ENCODE measurements at regions not wholly inside any gene's neighbourhood (a gene's known extent, or its start where the extent isn't known, plus 50 kb on each side); places are given as distances from the start of the nearest gene placed in this dataset.
A peak's percentile ranks its signal among the peaks of the same experiment; 100 is the strongest.

DNA sequence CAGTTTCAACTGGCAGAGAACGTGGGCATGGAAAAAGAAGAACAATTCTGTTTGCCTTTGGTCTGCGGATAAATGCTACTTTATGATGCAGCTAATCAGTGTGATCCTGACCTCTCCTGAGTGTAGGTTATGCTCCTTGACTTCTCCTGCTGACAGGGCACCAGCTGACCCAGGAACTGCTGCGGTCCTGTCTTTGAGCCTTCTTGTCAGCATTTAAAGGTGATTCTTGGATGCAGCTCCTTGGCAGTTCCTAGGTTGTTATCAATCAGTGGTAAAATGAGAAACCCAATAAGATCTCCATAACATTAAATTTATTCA is 150.3 kb upstream of the FGF10 start:
- intact Hi-C loops (cut with micrococcal nuclease; ENCODE audit: unreplicated experiment) (no loop called here), in situ Hi-C loops (cut with HindIII; ENCODE audit: low pct_unique_long_range_greater_than_20kb, low sequenced_read_pairs) (no loop called here)
- Histone ChIP-seq H3K27ac (ENCODE audit: low read length) (no peak overlapping the region), H3K36me3 (ENCODE audit: control insufficient read depth, insufficient read depth, low read length) (no peaks in the 10 kb centered on the region), H3K27me3 (ENCODE audit: control insufficient read depth, insufficient read depth, low read length) (no peaks in the 10 kb centered on the region), H3K4me3 (ENCODE audit: low read depth in 2 of 2, low read length in 2 of 2) (no peak overlapping the region), H3K9me3 (ENCODE audit: control insufficient read depth, insufficient read depth, low read depth, low read length) (no peaks in the 10 kb centered on the region), H3K4me1 (ENCODE audit: control insufficient read depth, insufficient read depth, low read length) (no peaks in the 10 kb centered on the region)
- ATAC-seq = no peak
- DNase-seq (ENCODE audit: low read depth, low spot score) = no peak
- ChIA-PET POLR2A (no interaction called here), CTCF (no interaction called here)
- TF ChIP-seq, protein P1, sequence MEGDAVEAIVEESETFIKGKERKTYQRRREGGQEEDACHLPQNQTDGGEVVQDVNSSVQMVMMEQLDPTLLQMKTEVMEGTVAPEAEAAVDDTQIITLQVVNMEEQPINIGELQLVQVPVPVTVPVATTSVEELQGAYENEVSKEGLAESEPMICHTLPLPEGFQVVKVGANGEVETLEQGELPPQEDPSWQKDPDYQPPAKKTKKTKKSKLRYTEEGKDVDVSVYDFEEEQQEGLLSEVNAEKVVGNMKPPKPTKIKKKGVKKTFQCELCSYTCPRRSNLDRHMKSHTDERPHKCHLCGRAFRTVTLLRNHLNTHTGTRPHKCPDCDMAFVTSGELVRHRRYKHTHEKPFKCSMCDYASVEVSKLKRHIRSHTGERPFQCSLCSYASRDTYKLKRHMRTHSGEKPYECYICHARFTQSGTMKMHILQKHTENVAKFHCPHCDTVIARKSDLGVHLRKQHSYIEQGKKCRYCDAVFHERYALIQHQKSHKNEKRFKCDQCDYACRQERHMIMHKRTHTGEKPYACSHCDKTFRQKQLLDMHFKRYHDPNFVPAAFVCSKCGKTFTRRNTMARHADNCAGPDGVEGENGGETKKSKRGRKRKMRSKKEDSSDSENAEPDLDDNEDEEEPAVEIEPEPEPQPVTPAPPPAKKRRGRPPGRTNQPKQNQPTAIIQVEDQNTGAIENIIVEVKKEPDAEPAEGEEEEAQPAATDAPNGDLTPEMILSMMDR (IDR thresholded peaks at IDR 0.05) = no peak
- TF ChIP-seq, protein P2, sequence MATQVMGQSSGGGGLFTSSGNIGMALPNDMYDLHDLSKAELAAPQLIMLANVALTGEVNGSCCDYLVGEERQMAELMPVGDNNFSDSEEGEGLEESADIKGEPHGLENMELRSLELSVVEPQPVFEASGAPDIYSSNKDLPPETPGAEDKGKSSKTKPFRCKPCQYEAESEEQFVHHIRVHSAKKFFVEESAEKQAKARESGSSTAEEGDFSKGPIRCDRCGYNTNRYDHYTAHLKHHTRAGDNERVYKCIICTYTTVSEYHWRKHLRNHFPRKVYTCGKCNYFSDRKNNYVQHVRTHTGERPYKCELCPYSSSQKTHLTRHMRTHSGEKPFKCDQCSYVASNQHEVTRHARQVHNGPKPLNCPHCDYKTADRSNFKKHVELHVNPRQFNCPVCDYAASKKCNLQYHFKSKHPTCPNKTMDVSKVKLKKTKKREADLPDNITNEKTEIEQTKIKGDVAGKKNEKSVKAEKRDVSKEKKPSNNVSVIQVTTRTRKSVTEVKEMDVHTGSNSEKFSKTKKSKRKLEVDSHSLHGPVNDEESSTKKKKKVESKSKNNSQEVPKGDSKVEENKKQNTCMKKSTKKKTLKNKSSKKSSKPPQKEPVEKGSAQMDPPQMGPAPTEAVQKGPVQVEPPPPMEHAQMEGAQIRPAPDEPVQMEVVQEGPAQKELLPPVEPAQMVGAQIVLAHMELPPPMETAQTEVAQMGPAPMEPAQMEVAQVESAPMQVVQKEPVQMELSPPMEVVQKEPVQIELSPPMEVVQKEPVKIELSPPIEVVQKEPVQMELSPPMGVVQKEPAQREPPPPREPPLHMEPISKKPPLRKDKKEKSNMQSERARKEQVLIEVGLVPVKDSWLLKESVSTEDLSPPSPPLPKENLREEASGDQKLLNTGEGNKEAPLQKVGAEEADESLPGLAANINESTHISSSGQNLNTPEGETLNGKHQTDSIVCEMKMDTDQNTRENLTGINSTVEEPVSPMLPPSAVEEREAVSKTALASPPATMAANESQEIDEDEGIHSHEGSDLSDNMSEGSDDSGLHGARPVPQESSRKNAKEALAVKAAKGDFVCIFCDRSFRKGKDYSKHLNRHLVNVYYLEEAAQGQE (IDR thresholded peaks at IDR 0.05; ENCODE audit: insufficient read depth in 1 of 2, low read depth in 2 of 2, low read length in 1 of 2) = no peak
- no TSS peak for BruUV-seq (replicated peaks)

DNA sequence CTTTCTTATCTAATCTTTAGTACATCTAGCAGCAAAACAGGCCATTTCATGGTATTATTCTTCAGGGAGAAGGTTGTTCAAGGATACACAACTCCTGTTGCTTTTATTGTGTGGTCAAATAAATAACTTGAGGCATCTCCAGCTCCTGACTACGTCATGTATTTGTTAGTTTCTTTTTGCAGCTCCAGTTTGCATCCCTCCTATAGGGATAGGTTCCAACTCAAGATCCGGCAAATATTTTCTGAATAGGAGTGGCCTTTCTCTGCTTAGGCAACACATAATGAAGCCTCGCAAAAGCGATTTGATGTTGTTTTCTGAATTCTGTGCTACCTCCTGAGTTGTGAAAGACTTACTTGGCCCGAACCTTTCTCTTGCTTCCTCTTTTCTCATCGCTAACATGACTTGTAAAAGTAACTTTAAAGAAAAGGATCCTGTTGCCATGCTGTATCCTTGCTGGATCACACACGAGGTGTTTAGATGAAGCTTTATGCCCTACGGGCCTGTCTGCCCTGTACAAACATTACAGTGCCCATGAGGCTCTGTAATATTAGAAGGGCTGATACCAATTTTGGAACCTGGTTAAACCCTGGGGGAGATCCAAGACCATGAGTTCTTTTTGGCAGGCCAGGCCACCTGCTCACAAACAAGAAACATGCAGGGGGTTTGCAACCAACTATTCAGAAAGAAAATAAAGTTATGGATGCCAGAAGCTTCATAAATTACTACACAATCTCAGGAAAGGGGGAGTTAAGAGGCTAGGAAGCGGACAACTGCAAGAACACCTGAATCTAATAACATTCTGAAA is 149.8 kb upstream of the FGF10 start:
- TF ChIP-seq SIN3A (IDR thresholded peaks at IDR 0.05; ENCODE audit: borderline replicate concordance, insufficient read depth, low read depth, low read length) = no peak
- TF ChIP-seq TCF7L2 (IDR thresholded peaks at IDR 0.05; ENCODE audit: low read depth, low read length) = no peak
- TF ChIP-seq POLR2AphosphoS5 (IDR thresholded peaks at IDR 0.05; ENCODE audit: low read depth, low read length) = no peak
- BruUV-seq (replicated peaks) = no TSS peak
- in situ Hi-C loops (cut with HindIII; ENCODE audit: low pct_unique_long_range_greater_than_20kb, low sequenced_read_pairs) = no loop called here
- Histone ChIP-seq H3K27ac (ENCODE audit: low read length) (no peak overlapping the region), H3K9me3 (ENCODE audit: control insufficient read depth, insufficient read depth, low read depth, low read length) (no peaks in the 10 kb centered on the region), H3K27me3 (ENCODE audit: control insufficient read depth, insufficient read depth, low read length) (no peaks in the 10 kb centered on the region), H3K4me3 (ENCODE audit: low read depth in 2 of 2, low read length in 2 of 2) (no peak overlapping the region), H3K36me3 (ENCODE audit: control insufficient read depth, insufficient read depth, low read length) (no peaks in the 10 kb centered on the region), H3K4me1 (ENCODE audit: control insufficient read depth, insufficient read depth, low read length) (no peaks in the 10 kb centered on the region)
- ATAC-seq (no peak), DNase-seq (ENCODE audit: low read depth, low spot score) (no peak)
- intact Hi-C loops (cut with micrococcal nuclease; ENCODE audit: unreplicated experiment) = no loop called here
- CTCF ChIA-PET = no interaction called here
- POLR2A ChIA-PET = interaction anchor here (0.7 kb wide), 1 partner anchor 979 kb away, joined by 15 read pairs; no protein-coding TSS in a partner anchor

DNA sequence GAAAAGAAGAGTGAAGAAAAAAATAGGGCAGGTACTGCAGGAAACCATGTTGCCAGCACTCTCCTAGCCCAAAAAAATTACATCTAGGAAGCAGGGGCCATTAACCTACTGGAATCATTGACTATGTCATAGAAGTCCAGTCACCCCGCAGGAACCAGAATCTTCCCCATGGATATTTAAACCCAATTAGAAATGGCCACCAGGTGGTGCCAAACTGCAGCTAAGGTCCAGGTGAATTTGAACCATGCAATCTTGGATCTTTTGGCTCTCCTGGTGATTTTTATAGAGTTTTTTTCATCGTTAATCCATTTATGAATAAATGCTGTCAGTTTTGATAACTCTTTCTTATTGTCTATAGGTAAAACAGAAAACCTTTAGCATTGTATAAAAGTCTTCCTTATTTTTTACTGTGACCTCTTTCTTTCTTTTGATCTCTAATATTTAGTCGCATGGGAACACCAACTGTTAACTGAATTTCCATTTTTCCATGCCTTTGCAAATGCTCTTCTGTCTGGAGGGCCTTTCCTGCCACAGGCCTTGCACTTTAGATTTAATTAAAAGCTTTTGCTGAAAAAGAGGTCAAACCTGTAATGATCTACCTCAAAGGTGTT is 147.5 kb upstream of the FGF10 start:
- Histone ChIP-seq H3K36me3 (ENCODE audit: control insufficient read depth, insufficient read depth, low read length) (no peaks in the 10 kb centered on the region), H3K4me3 (ENCODE audit: low read depth in 2 of 2, low read length in 2 of 2) (no peak overlapping the region), H3K9me3 (ENCODE audit: control insufficient read depth, insufficient read depth, low read depth, low read length) (no peaks in the 10 kb centered on the region), H3K27ac (ENCODE audit: low read length) (no peak overlapping the region), H3K4me1 (ENCODE audit: control insufficient read depth, insufficient read depth, low read length) (no peaks in the 10 kb centered on the region), H3K27me3 (ENCODE audit: control insufficient read depth, insufficient read depth, low read length) (no peaks in the 10 kb centered on the region)
- TF ChIP-seq, protein P1 (IDR thresholded peaks at IDR 0.05) = peak; percentile 74
- TF ChIP-seq SIN3A (IDR thresholded peaks at IDR 0.05; ENCODE audit: borderline replicate concordance, insufficient read depth, low read depth, low read length) = no peak
- TF ChIP-seq TCF7L2 (IDR thresholded peaks at IDR 0.05; ENCODE audit: low read depth, low read length) = no peak
- BruUV-seq (replicated peaks) = no TSS peak
- intact Hi-C loops (cut with micrococcal nuclease; ENCODE audit: unreplicated experiment) = loop anchor here (2.0 kb wide), 1 partner anchor 238 kb away; no protein-coding TSS in a partner anchor
- ATAC-seq = no peak
- DNase-seq (ENCODE audit: low read depth, low spot score) = peak; percentile 18
- ChIA-PET POLR2A (no interaction called here), CTCF (no interaction called here)
- in situ Hi-C loops (cut with HindIII; ENCODE audit: low pct_unique_long_range_greater_than_20kb, low sequenced_read_pairs) = no loop called here
